ENCODE measurements at regions not wholly inside any gene's neighbourhood (a gene's known extent, or its start where the extent isn't known, plus 50 kb on each side); places are given as distances from the start of the nearest gene placed in this dataset.
"Not testable (repeated sequence)": the region's sequence is repeated elsewhere in the genome, so short reads cannot be mapped to it uniquely, and the experiment has no call there.

DNA sequence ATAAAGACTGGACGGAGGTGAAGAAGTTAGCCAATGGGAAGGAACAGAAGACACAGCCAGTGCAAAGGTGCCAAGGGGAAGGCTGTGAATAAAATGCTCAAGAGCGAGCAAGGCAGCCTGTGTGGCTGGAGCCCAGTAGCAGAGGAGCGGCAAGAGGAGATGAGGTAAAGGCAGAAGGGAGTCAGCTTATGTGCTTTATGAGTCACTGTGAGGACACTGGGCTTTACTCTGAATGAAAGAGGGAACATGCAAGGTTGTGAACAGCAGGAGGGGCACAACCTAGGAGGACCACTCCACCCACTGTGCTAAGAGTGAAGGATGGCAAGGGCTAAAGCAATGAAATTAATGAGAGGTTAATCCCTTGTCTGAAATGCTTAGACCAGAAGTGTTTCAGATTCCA, 129.0 kb upstream of the ODAD2 start:
- DNase-seq, result no peak

- no peak for DNase-seq
Observed at GRCh38 chr10:28125701-28126100, 126.8 kb upstream of the ODAD2 start.

- DNase-seq, result no peak
Observed at GRCh38 chr10:28120795-28121194, 121.9 kb upstream of the ODAD2 start.

- DNase-seq, result no peak
Observed at GRCh38 chr10:28120043-28120749, 121.3 kb upstream of the ODAD2 start.

- DNase-seq, result no peak
Observed at GRCh38 chr10:28118985-28119628, 120.2 kb upstream of the ODAD2 start.

GRCh38 chr10:28113202-28113601, 114.3 kb upstream of the ODAD2 start:
- DNase-seq, result no peak

DNA sequence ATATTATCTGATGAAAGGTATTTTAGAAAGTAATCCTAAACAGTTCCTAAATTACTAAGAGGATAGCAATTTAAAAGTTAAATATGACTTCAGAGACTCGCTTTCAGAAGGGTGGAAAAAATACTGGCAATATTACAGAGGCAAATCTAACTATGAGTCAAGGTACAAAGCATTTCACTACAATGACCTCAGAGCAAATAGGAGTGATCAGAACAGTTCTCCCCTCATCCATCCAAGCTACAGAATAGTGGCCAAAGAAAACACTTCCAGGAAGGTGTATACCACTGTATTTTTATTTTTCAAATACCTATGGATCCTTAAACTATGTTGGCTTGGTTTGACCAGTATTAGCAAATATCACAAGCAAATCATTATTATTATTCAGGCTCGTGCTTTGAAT, 112.8 kb upstream of the ODAD2 start:
- no peak for DNase-seq

GRCh38 chr10:28105561-28105960, 106.7 kb upstream of the ODAD2 start:
- DNase-seq, result no peak

GRCh38 chr10:28097633-28098032, 98.8 kb upstream of the ODAD2 start:
- no peak for DNase-seq

DNA sequence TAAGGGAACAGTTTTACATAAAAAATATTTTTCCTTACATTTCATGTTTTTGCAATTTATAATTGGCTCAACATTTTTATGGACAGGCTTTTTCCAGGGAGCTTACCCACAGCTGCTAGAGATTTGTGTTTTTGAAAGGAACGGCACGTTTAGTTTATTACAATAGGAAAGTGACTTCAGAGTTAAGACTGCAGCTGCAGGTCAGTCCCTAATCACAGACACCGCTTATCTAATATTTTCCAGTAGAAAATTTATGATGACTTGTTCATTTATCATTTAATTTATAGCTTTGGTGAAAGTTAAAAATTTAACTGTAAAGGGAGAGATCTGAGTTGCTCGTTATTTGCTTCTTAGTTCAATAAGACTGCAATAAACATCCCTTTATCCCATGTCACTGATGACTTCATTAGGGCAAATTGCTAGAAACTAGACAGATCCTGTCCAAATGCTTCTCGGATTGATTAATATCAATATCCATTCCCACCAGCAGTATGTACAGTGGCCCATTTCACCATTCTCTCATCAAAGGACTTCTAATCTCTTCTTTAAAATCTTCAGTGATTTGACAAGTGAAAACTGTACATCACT, 97.0 kb upstream of the ODAD2 start:
- DNase-seq, result no peak

DNA sequence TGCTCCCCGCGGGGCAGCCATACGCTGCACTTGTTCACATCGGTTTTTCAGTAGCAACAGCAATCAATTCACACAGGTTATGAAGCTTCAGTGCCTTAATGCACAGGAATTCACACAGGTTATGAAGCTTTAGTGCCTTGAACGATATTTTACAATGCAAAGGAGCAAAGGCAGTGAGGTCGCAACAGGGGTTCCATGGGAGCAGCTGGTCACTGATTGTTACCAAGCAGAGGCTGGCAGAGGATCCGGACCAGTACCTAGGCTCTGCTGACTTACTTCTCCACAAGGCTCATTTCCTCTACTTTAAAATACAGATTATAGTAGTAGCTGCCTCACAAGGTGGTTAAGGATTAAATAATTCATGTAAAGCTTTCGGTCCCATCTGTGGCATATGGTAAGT, 95.2 kb upstream of the ODAD2 start:
- peak; percentile 51 for DNase-seq

DNA sequence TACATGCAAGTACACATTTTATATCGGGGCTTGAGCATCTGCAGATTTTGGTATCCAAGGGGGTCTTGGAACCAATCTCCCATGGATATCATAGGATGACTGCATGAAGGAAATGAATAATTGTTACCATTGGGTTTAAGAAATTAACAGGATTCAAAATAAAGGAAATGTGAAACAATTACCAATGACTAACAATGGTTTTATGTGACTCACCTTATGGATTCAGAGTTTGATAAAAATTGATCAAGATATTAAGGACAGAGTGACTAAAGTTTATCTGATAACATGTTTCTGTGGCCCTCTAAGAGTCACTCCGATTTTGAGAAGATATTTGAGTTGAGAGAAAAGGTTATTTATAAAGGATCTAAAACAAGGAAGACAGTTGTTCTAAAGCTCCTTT, 93.0 kb upstream of the ODAD2 start:
- no peak for DNase-seq

- no peak for DNase-seq
Observed at GRCh38 chr10:28090506-28090905, 91.6 kb upstream of the ODAD2 start.

DNA sequence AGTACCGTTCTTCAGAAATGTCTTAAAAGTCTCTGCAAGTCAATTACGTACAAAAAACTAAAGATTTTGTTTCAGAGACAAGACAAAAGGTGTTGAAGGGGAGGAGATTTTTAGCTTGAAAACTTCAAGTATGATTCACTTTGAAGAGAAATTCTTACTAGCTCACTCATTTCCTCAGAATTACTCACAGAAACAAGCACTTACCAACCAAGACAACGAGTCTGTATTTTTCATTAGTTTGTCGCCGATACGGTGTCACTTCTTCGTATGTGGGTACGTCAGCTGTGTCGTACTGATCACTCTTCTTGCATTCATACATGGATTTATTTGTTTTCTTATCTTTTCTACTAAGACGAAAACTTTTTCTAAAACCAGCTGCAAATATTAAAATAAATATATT, 90.6 kb upstream of the ODAD2 start:
- DNase-seq, result no peak

DNA sequence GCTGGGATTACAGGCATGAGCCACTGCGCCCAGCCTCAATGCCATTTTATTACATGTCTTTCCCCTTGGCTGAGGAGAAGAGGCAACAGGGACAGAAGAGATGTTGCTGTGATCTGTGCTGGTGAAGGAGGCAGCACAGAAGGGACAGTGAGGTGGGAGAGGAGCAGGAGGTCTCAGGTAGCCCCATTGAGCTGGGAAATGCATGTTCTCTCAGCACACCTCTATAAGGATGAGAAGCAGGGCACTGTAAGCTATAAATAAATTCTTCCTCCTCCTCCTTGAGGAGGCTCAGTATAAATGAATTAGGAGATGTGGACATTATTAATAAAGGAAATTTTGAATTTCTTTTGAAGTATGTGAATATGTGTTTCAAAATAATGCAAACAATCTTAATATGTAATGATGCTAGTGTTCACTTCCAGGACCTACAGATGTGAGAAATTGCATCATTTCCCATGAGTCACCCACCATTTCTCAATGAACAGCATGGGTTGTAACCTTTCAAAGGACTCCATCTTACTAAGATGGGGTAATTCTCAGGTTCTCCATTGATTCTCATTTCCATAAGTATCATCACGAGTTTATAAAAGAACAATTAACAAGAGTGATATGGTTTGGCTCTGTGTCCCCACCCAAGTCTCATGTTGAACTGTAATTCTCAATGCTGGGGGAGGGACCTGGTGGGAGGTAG, 88.9 kb upstream of the ODAD2 start:
- DNase-seq, result no peak

- DNase-seq, result not testable (repeated sequence)
Observed at GRCh38 chr10:28085760-28086159, 86.9 kb upstream of the ODAD2 start.

GRCh38 chr10:28082885-28083284, 84.0 kb upstream of the ODAD2 start:
- no peak for DNase-seq

GRCh38 chr10:28082316-28082715, 83.4 kb upstream of the ODAD2 start:
- no peak for DNase-seq

DNA sequence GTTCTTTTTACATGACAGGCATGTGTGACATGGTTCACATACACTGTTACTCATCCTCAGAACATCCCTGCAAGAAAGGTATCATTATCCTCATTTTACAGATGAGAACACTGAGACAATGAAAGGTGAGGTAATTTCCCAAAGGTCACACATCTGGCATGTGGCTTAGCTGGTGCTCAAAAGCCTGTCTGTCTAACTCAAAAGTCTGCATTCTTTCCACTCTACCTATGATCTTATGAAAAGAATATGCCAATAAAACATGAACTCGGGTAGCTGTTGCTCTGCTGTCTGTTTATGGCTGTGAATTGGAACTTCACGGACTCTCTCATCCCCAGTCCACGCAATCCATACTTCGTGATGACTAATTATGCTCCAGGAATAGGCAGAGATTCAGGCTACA, 79.0 kb upstream of the ODAD2 start:
- peak; percentile 72 for DNase-seq

- DNase-seq, result no peak
Observed at GRCh38 chr10:28075424-28075823, 76.5 kb upstream of the ODAD2 start.

GRCh38 chr10:28072573-28072972, 73.7 kb upstream of the ODAD2 start:
- no peak for DNase-seq

DNA sequence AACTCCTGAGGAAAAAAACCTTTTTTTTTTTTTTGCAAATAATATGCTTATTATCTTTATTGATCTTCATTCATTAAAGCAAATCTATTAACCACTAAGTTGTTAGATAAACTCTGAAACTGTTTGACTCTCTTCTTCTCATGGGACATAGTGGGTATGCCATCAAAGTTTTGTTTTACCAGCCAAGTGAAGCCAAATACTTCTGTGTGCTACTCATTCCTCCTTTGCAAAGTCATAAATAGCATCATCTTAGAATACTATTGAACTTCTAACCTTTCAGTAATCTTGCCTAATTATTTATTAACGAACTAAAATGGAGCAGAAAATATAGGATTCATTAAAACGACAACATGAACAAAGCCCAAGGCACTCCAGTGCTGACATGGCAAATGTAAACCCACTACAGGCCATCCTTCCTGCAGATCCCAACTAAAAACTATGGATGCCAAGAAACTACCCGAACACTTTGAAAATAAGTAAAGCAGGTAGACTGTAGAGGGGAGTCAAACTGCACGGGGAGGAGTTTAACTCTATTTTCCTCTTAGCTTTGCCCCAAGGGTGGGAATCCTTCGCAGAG, 61.2 kb upstream of the ODAD2 start:
- no peak for DNase-seq

- no peak for DNase-seq
Observed at GRCh38 chr10:28058746-28059145, 59.9 kb upstream of the ODAD2 start.
